ENCODE measurements at regions not wholly inside any gene's neighbourhood (a gene's known extent, or its start where the extent isn't known, plus 50 kb on each side); places are given as distances from the start of the nearest gene placed in this dataset.

GRCh38 chrX:7215842-7216241 is 67.9 kb upstream of the PUDP start:
- DNase-seq = no peak

- DNase-seq = no peak
These were observed 66.3 kb upstream of the PUDP start for GRCh38 chrX:7214251-7214650.

GRCh38 chrX:7205037-7205577 is 57.2 kb upstream of the PUDP start:
- DNase-seq = no peak

- DNase-seq = no peak
These were observed 56.7 kb upstream of the PUDP start for GRCh38 chrX:7204619-7205018.

GRCh38 chrX:7202206-7202605 is 54.3 kb upstream of the PUDP start:
- DNase-seq = no peak

GRCh38 chrX:7201496-7201895 is 53.5 kb upstream of the PUDP start:
- DNase-seq = no peak

- no peak for DNase-seq
These were observed 50.5 kb upstream of the PUDP start for GRCh38 chrX:7198499-7198898.

All from OCI-M1 (cell line).